NCI-H2107 (cell line): ENCODE measurements at regions not wholly inside any gene's neighbourhood (a gene's known extent, or its start where the extent isn't known, plus 50 kb on each side); places are given as distances from the start of the nearest gene placed in this dataset.
"Not testable (repeated sequence)": the region's sequence is repeated elsewhere in the genome, so short reads cannot be mapped to it uniquely, and the experiment has no call there.

Source experiments
- DNase-seq: peaks from one replicate; lab custom pipeline; 2025; lab: John Stamatoyannopoulos, UW

- no peak for DNase-seq
Measured at GRCh38 chr6:167392631-167393316, 67.9 kb downstream of the TTLL2 start.

GRCh38 chr6:167393731-167394130 lies 68.8 kb downstream of the TTLL2 start:
- DNase-seq = no peak

GRCh38 chr6:167394339-167394738 lies 69.5 kb downstream of the TTLL2 start:
- DNase-seq = no peak

- DNase-seq = no peak
Measured at GRCh38 chr6:167394820-167395219, 69.9 kb downstream of the TTLL2 start.

- DNase-seq = no peak
Measured at GRCh38 chr6:167396068-167396658, 71.3 kb downstream of the TTLL2 start.

- no peak for DNase-seq
Measured at GRCh38 chr6:167396659-167397490, 72.0 kb downstream of the TTLL2 start.

GRCh38 chr6:167397712-167398111 lies 72.8 kb downstream of the TTLL2 start:
- no peak for DNase-seq

GRCh38 chr6:167398214-167399050 lies 73.5 kb downstream of the TTLL2 start:
- no peak for DNase-seq

GRCh38 chr6:167399051-167399387 lies 74.1 kb downstream of the TTLL2 start:
- DNase-seq = no peak

- DNase-seq = no peak
Measured at GRCh38 chr6:167399599-167399998, 74.7 kb downstream of the TTLL2 start.

- DNase-seq = no peak
Measured at GRCh38 chr6:167400482-167401138, 75.7 kb downstream of the TTLL2 start.

GRCh38 chr6:167401525-167402194 lies 76.8 kb downstream of the TTLL2 start:
- peak; percentile 9 for DNase-seq

GRCh38 chr6:167402195-167402686 lies 77.4 kb downstream of the TTLL2 start:
- DNase-seq = no peak

- DNase-seq = no peak
Measured at GRCh38 chr6:167403427-167403826, 78.5 kb downstream of the TTLL2 start.

GRCh38 chr6:167404385-167405049 lies 79.6 kb downstream of the TTLL2 start:
- no peak for DNase-seq

- DNase-seq = no peak
Measured at GRCh38 chr6:167405778-167406532, 81.1 kb downstream of the TTLL2 start.

- not testable (repeated sequence) for DNase-seq
Measured at GRCh38 chr6:167406533-167407238, 81.8 kb downstream of the TTLL2 start.

- no peak for DNase-seq
Measured at GRCh38 chr6:167407239-167408064, 82.6 kb downstream of the TTLL2 start.
